T-helper 1 cell treated with Interleukin-12 subunit alpha and Interleukin-12 subunit beta and Interleukin-4 antibody, amounts not matched to agents 30 ng/mL and 1 ng/mL, for 36 hours (primary cell): ENCODE measurements at regions not wholly inside any gene's neighbourhood (a gene's known extent, or its start where the extent isn't known, plus 50 kb on each side); places are given as distances from the start of the nearest gene placed in this dataset.

ENCODE experiments used
- intact Hi-C: fragments of 100-400 bp; cut with micrococcal nuclease; formaldehyde crosslinking; loops from one replicate; pipeline ENCODE4 v1.15.1; 2024

GRCh38 chr3:69539134-69539533 is 153.2 kb upstream of the FRMD4B start:
- intact Hi-C loops: no loop called here

GRCh38 chr3:69538281-69538680 is 152.4 kb upstream of the FRMD4B start:
- intact Hi-C loops: no loop called here

DNA sequence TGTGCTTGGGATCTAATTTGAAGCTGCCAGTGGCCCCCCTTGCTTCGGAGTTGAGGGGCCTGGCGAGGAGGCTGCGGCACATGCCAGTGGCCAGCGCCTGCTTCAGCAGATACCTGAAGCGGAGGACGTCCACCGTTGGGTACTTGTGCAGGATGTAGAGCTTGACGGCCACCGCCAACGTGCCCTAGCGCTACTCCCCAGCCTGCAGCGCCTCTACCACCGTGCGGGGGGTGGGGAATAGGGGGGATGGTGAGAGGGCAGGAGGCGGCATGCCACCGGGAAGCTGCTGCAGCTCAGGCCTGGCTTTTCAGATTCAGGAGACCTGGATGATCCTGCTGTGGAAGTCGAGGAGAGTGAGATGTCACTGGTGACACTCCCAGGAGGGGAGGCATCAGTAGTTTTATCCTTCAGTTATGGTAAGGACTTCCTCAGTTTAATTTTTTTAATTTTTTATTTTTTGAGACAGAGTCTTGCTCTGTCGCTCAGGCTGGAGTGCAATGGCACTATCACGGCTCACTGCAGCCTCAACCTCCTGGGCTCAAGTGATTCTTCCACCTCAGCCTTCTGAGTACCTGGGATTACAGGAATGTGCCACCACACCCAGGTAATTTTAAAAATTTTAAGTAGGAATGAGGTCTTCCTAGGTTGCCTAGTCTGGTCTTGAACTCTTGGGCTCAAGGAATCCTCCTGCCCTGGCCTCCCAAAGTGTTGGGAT is 150.6 kb upstream of the FRMD4B start:
- intact Hi-C loops: no loop called here

- intact Hi-C loops: no loop called here
These were observed 149.7 kb upstream of the FRMD4B start for GRCh38 chr3:69535613-69536012.

- intact Hi-C loops: no loop called here
These were observed 146.8 kb upstream of the FRMD4B start for GRCh38 chr3:69532547-69533224.

- intact Hi-C loops: no loop called here
These were observed 146.0 kb upstream of the FRMD4B start for GRCh38 chr3:69531576-69532546.

- intact Hi-C loops: no loop called here
These were observed 144.7 kb upstream of the FRMD4B start for GRCh38 chr3:69530554-69530953.

GRCh38 chr3:69527498-69527897 is 141.6 kb upstream of the FRMD4B start:
- intact Hi-C loops: no loop called here

DNA sequence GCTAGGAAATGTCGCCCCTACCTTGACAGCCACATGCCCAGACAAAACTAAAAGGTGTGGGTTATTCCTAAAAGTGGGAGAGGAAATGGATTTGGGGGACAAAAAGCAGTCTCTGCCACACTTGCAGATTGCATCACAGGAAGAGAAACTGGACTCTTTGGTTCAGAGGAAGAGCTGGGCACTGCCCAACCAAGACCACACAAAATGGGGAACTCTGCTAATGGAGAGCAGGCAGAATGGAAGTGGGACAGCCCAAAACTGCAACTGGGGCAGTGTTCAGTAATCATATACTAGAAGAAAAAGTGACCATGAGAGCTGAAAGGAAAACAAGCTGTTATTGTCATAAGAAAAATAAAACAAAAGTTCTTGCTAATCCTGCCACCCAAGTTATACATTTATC is 138.9 kb upstream of the FRMD4B start:
- intact Hi-C loops: no loop called here

DNA sequence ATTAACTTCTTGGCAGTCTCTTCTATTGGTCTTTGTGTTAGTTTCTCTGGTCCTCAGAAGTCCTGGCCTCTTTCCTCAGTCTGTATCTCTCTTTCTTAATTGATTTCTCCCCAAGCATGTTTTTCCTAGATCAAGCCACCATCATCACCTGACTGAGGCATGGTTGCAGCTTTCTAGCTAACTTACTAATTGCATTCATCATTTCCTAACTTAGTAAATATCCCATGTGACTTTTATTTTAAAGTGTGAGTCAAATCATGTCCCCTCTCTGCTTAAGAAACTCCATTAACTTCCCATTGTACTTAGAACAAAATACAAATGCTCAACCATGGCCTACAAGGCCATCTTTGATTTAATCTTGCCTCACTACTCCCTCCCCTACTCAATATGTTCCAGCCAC is 135.4 kb upstream of the FRMD4B start:
- intact Hi-C loops: no loop called here

GRCh38 chr3:69511361-69511760 is 125.5 kb upstream of the FRMD4B start:
- intact Hi-C loops: no loop called here

DNA sequence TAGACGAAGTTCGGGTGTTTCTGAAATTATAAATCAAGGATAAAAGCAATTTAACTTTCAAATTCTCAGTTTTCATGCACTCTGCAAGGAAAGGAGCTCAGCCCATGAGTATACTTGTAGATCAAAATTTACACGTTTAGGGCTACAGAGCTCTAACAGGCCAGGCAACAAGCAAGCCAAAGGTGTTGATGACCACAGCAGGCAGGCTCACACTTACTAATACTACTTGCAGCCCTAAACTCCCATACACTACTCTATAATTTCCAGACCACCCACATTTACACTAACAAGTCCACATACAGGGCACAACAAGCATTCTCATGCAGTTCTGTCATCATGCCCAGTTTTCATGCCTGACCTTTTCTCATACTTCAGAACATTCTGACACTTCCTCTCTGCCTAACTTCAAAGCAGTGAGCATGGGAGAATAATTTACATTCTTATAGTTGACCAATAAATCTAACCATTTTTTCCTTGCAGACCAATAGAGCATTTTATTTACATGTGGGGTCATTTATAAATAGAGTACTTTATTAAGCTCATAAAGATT is 124.7 kb upstream of the FRMD4B start:
- intact Hi-C loops: no loop called here

GRCh38 chr3:69509288-69509687 is 123.4 kb upstream of the FRMD4B start:
- intact Hi-C loops: no loop called here

- intact Hi-C loops: no loop called here
These were observed 120.0 kb upstream of the FRMD4B start for GRCh38 chr3:69505770-69506407.

GRCh38 chr3:69504232-69504631 is 118.3 kb upstream of the FRMD4B start:
- intact Hi-C loops: no loop called here

GRCh38 chr3:69500604-69501003 is 114.7 kb upstream of the FRMD4B start:
- intact Hi-C loops: no loop called here

- intact Hi-C loops: no loop called here
These were observed 114.1 kb upstream of the FRMD4B start for GRCh38 chr3:69499899-69500421.

DNA sequence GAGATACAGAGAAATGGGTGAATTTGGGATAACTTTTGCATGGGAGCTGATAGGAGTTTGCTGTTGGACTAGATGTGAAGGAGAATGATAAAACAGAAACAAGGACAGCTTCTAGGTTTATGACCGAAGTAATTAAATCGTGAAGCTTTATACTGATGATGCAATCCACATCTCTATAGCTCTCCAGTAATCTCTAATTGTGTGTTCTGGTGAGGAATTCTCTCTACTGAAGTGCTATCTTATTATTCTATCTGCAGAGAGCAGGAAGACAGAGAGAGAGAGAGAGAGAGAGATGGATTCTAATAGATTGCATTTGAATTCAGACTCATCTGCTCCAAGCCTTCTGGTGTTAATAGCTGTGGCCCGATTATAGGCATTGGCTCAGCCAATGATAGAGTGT is 113.5 kb upstream of the FRMD4B start:
- intact Hi-C loops: no loop called here

DNA sequence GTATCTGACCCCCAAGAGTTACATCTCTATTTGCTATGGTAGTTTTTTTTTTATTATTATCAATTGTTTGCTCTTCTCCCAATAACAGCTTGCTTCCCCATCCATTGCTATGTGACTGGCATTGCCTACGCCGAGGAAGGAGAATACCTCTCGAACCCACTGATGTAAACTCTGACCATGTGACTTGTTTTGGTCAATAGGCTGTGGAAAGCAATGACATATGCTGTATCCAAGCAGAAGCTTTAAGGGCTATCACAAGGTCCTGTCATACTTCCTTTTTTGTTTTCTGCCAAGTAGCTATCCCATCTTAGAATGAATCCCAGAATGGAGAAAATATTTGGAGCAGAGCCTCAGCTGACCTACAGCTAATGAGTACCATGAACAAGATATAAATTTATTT is 111.0 kb upstream of the FRMD4B start:
- intact Hi-C loops: no loop called here

DNA sequence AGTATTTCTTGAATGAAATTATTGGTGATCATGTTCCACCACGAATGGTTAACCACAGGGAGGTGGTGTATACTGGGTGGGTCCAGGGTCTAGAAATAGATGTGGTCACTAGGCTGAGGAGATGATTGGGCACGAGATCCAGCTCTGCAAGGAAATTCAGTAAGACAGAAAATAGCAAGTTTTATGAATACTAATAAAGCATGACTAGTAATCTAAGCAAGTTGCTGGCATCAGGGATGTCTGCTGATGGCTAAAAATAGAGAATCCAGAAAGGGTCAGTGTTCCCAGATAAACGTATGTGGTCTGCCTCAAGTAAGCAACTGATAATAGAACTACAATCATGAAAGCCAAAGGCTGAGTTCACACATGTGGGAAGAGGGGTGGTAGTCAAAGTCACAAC is 108.3 kb upstream of the FRMD4B start:
- intact Hi-C loops: no loop called here

- intact Hi-C loops: no loop called here
These were observed 107.3 kb upstream of the FRMD4B start for GRCh38 chr3:69493157-69493556.
